Prostate gland (tissue), 2 donors: ENCODE measurements at regions not wholly inside any gene's neighbourhood (a gene's known extent, or its start where the extent isn't known, plus 50 kb on each side); places are given as distances from the start of the nearest gene placed in this dataset.

ENCODE experiments used
- DNase-seq: peaks from one replicate; pipeline ENCODE4 v3.0.0-alpha.2; 2019; ENCODE audit warnings: low spot score
- H3K27ac ChIP-seq, 2 donors: fragments of 200-600 bp; sonication (generic); 2 replicates each; pipeline ENCODE4 v1.5.1; 2017 to 2019
- H3K27me3 ChIP-seq: fragments of 200-600 bp; sonication (generic); replicated peaks from 2 replicates; pipeline ENCODE4 v1.5.1; 2019; ENCODE audit not compliant: insufficient read depth
- H3K36me3 ChIP-seq, 2 donors: fragments of 200-600 bp; sonication (generic); 1 replicate in 1 of 2; 2 replicates in 1 of 2; pipeline versions ENCODE4 v1.5.1 to v1.8.1; 2017 to 2019
- H3K4me1 ChIP-seq: fragments of 200-600 bp; sonication (generic); replicated peaks from 2 replicates; pipeline ENCODE4 v1.5.1; 2019
- H3K4me3 ChIP-seq, 2 donors: fragments of 200-600 bp; sonication (generic); 2 replicates each; pipeline ENCODE4 v1.5.1; 2017 to 2019
- H3K9me3 ChIP-seq: fragments of 200-600 bp; sonication (generic); 2 replicates; pipeline ENCODE4 v1.5.1; 2017
- POLR2A ChIP-seq: fragments of 450-650 bp; IDR thresholded peaks from one replicate; pipeline ENCODE4 v1.6.1; 2016; ENCODE audit warnings: antibody characterized with exemption, mild to moderate bottlenecking
- POLR2AphosphoS5 ChIP-seq: sonication (generic); formaldehyde crosslinking; IDR thresholded peaks from one replicate; pipeline ENCODE4 v1.6.1; 2017; ENCODE audit warnings: antibody characterized with exemption
- WGBS: methylation state at CpG from one replicate; pipeline ENCODE4 v1.1.5; 2018; 5-methylcytosine and 5-hydroxymethylcytosine counted together
- intact Hi-C: fragments of 100-400 bp; cut with DNase I; formaldehyde crosslinking; loops from one replicate; pipeline ENCODE4 v1.14.2; 2022
- TF ChIP-seq, protein P1 (sequence below), 4 experiments: fragments of 200-600 bp in 2 of 4; fragments of 450-650 bp in 2 of 4; sonication (generic) in 2 of 4; IDR thresholded peaks; 1 replicate in 3 of 4; 2 replicates in 1 of 4; pipeline ENCODE4 v1.5.1; 2016 to 2019; ENCODE audit warnings: antibody characterized with exemption in 4 of 4, mild to moderate bottlenecking in 2 of 4, moderate library complexity in 2 of 4

DNA sequence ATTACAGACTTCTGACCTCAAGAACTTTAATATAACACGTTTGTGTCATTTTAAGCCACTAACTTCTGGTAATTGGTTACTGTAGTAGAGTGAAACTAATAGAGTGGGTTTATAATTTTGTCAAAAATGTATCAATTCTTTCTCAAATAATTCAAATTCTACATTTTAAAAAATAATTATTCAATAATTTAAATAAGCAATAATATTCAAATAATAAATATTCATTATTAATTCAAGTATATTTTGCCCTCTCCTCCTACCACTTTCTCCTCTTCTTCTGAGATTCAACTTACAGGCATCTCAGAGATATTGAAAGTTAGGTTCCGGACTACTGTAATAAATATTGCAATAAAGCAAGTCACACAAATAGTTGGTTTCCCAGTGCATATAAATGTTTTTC, 1107.1 kb downstream of the KCNT2 start:
- no peak for DNase-seq
- H3K9me3 ChIP-seq: no peaks in the 10 kb centered on the region
- no peaks in the 10 kb centered on the region for H3K27me3 ChIP-seq
- no peaks in the 10 kb centered on the region for H3K36me3 ChIP-seq
- H3K27ac ChIP-seq: no peak overlapping the region
- no peaks in the 10 kb centered on the region for H3K4me1 ChIP-seq
- no peak overlapping the region for H3K4me3 ChIP-seq
- intact Hi-C loops: no loop called here
- TF ChIP-seq, protein P1, sequence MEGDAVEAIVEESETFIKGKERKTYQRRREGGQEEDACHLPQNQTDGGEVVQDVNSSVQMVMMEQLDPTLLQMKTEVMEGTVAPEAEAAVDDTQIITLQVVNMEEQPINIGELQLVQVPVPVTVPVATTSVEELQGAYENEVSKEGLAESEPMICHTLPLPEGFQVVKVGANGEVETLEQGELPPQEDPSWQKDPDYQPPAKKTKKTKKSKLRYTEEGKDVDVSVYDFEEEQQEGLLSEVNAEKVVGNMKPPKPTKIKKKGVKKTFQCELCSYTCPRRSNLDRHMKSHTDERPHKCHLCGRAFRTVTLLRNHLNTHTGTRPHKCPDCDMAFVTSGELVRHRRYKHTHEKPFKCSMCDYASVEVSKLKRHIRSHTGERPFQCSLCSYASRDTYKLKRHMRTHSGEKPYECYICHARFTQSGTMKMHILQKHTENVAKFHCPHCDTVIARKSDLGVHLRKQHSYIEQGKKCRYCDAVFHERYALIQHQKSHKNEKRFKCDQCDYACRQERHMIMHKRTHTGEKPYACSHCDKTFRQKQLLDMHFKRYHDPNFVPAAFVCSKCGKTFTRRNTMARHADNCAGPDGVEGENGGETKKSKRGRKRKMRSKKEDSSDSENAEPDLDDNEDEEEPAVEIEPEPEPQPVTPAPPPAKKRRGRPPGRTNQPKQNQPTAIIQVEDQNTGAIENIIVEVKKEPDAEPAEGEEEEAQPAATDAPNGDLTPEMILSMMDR (IDR thresholded peaks at IDR 0.05): no peak
- TF ChIP-seq POLR2AphosphoS5 (no peak), POLR2A (no peak)
- 77% methylated on average over 2 of the region's 2 CpGs for WGBS

DNA sequence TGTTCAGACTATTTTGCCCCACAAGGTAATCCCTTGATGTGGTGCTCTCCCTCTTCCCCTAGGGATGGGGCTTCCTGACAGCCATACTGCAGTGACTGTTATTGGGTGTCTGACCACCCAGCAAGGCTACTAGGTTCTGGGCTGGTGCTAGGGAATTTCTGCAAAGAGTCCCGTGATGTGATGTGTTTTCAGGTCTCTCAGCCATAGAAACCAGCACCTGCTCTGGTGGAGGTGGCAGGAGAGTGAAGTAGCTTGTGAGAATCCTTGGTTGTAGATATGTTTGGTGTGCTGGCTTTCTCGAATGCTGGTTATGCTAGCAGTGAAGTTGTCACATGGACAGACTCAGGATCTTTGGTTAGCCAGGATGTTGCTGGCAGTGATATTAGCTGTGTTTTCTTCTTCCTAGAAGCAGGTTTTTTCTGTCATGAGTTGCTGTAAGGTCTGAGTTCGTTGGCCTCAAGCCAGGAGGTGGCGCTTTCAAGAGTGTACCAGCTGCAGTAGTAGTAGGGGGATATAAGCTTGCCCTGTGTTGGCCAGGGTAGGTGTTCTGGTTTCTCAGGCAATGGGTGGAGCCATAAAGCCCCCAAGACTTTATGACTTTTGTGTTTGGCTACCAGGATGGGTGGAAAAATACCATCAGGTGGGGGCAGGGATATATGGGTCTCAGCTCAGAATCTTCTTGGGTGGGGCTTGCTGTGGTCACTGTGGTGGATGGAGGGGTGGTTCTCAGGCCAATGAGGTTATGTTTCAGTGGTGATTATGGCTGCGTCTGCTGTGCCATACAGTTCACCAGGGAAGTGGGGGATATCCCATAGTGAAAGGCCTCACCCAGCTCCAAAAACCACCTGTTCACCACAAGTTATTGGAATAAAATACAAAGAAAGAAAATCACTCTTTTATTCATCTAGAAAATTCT, 1112.3 kb downstream of the KCNT2 start:
- TF ChIP-seq POLR2A: no peak
- no peak for TF ChIP-seq POLR2AphosphoS5
- TF ChIP-seq, protein P1 (IDR thresholded peaks at IDR 0.05): no peak
- intact Hi-C loops: no loop called here
- no peak for DNase-seq
- Histone ChIP-seq H3K27me3 (no peaks in the 10 kb centered on the region), H3K27ac (no peak overlapping the region), H3K4me3 (no peak overlapping the region), H3K9me3 (no peaks in the 10 kb centered on the region), H3K4me1 (no peaks in the 10 kb centered on the region), H3K36me3 (no peaks in the 10 kb centered on the region)
- 59% methylated on average over 5 of the region's 5 CpGs for WGBS

DNA sequence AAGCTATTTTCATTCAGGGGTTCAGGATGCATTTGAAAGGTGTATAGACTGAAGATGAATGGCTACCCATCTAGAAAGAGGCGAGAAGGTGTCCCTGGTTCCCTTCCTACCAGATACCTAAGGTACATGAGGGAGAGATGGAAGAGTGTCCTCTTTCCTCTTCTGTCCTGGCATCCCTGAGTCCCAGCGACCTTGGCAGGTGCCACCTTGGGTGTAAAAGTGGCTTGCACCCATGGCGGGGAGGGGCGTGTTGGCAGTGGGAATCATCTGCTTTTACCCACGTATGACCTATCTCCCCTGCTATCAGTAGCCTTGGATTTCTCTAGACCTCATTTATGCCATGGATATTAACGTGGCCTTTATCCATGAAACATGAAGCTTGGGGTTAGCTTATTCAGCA, 1126.1 kb downstream of the KCNT2 start:
- no peak for DNase-seq
- Histone ChIP-seq H3K4me1 (no peaks in the 10 kb centered on the region), H3K27ac (no peak overlapping the region), H3K4me3 (no peak overlapping the region), H3K27me3 (no peaks in the 10 kb centered on the region), H3K36me3 (no peaks in the 10 kb centered on the region), H3K9me3 (no peaks in the 10 kb centered on the region)
- 89% methylated on average over 6 of the region's 6 CpGs for WGBS
- intact Hi-C loops: no loop called here
- no peak for TF ChIP-seq POLR2A
- no peak for TF ChIP-seq POLR2AphosphoS5
- TF ChIP-seq, protein P1 (IDR thresholded peaks at IDR 0.05): no peak

DNA sequence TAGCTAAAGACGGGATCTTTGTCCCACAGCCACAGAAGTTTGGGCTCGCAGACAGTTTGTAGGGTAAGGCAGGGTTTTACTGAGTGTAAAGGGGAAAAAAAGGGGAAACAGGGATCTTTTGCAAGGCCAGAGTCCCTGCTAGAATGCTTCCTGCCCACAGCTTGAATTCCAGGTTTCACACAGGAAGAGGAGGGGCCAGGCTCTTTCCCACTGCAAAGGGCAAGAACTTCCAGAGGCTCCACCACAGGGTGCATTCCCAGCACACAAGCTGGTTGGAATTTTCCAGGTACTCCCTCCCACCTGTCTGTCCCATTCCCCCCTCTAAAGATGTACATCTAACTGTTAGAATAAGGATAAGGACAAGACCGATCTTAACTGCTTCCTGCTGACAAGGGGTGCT, 1126.9 kb downstream of the KCNT2 start:
- H3K4me3 ChIP-seq: no peak overlapping the region
- TF ChIP-seq POLR2A (no peak), POLR2AphosphoS5 (no peak)
- TF ChIP-seq, protein P1 (IDR thresholded peaks at IDR 0.05): no peak
- no peak overlapping the region for H3K27ac ChIP-seq
- DNase-seq: no peak
- 92% methylated on average over 3 of the region's 3 CpGs for WGBS
- no peaks in the 10 kb centered on the region for H3K36me3 ChIP-seq
- intact Hi-C loops: no loop called here
- H3K27me3 ChIP-seq: no peaks in the 10 kb centered on the region
- H3K4me1 ChIP-seq: no peaks in the 10 kb centered on the region
- H3K9me3 ChIP-seq: no peaks in the 10 kb centered on the region

DNA sequence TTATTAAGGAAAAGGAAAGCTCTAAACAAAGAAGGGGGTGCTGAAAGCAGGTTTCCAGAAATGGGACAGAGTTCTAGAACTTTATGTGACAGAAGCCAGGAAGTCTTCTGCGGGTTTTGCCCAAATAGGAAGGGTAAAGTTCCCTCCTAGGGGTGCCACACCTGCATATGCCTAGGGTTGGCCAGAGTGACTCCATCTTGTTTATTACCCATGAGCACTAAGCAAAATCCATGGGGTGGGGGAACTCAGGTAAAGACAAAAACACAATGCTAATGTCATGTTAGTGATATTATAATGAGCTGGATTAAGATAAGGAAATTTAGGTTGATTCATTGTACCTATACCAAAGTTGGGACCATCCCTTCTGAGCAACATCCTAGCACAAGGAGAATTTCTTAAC, 1132.7 kb downstream of the KCNT2 start:
- H3K27ac ChIP-seq: no peak overlapping the region
- WGBS: 94% methylated on average over 1 of the region's 1 CpG
- no peak for DNase-seq
- no peaks in the 10 kb centered on the region for H3K9me3 ChIP-seq
- no peaks in the 10 kb centered on the region for H3K27me3 ChIP-seq
- TF ChIP-seq POLR2A (no peak), POLR2AphosphoS5 (no peak)
- TF ChIP-seq, protein P1 (IDR thresholded peaks at IDR 0.05): no peak
- no peaks in the 10 kb centered on the region for H3K36me3 ChIP-seq
- no peak overlapping the region for H3K4me3 ChIP-seq
- H3K4me1 ChIP-seq: no peaks in the 10 kb centered on the region
- intact Hi-C loops: no loop called here
